ENCODE measurements at regions not wholly inside any gene's neighbourhood (a gene's known extent, or its start where the extent isn't known, plus 50 kb on each side); places are given as distances from the start of the nearest gene placed in this dataset.

DNA sequence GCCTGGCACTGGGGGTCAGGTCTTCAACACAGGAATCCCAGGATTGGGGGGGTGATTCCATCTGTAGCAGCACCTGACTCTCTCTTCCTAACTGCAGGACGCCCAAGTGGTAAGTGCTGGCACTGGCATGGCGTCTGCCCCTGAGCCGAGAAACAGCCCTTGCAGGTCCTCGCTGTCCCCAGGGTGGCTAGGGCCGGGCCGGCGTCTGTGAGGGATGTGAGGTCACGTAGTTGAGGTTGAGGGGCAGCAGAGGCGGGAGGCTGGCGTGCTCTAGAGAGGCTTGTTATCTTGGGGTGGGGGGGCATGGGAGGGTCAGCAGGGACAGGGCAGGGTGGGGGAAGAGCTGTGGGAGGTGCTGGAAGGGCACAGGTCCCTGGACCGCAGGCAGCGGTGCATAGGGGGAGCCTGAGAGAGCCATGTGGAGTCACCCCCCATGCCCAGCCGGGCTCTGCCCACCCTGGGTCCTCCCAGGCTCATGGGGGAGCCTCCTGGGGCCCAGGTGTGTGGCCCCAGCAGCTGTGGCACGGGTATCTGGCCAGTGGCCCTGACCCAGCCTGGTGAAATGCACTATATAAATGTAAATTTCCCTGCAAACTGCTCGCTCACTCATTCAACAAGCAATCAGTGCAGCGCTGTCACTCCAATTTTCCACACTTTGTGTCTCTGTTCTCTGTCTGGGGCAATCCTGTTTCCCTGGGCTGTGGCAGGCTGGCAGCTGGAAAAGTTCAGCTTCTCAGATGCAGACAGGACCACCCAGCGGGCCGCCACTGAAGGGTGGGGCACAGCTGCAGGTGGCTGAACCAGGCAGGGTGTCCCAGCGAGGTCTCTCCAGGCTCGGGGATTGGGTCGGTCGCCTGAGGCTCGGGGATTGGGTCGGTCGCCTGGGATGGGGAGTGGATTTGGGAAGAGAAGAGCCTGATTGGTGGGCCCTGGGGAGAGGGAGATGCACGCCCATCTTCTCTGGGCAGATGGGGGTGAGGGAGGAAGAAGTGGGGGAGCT, 102.2 kb upstream of the NKX1-1 start:
- no peak for DNase-seq

- peak; percentile 12 for DNase-seq
Measured at GRCh38 chr4:1506956-1507721, 100.9 kb upstream of the NKX1-1 start.

DNA sequence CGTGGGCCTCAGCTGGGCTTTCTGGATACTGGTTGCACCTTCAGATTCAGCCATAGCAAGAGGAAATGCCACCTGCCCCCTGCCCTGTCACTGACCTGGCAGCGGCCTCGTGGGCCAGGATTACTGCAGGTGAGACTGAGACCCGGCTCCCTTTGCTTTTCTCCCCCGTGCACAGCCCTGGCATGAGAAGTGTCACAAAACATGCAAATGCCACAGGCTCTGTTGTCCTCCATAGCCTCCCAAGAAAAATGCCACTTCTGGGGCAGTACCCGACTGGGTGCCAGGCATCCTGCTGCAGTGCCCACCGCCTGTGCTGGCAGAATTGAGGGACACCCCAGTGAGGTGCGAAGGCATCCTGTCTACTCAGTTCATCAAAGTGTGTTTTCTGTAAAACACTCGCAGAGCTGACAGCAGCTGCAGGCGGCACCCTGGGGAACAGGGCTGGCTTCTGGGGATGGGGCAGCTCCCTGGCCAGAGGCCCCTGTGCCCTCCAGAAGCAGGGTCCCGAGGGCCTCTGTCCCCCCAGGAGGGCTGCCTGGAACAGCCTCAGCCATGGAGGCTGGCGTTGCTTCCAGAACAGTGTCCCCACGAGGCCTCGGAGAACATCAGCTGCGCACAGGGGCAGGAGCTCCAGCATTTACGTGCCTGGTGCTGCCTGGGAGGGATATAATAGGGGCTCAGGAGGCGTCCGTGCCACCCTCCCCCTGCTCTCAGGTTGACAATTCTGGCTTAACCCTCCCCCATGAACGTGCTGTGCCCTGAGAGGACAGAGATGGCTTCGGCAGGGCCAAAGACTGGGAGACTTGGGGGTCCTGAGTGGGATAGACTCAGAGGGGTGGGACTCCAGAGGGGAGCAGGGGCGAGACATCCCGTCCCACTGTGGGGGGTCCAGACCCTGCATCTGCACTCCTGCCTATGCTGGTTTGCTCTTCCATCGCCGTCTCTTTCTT, 99.5 kb upstream of the NKX1-1 start:
- DNase-seq: peak; percentile 27

DNA sequence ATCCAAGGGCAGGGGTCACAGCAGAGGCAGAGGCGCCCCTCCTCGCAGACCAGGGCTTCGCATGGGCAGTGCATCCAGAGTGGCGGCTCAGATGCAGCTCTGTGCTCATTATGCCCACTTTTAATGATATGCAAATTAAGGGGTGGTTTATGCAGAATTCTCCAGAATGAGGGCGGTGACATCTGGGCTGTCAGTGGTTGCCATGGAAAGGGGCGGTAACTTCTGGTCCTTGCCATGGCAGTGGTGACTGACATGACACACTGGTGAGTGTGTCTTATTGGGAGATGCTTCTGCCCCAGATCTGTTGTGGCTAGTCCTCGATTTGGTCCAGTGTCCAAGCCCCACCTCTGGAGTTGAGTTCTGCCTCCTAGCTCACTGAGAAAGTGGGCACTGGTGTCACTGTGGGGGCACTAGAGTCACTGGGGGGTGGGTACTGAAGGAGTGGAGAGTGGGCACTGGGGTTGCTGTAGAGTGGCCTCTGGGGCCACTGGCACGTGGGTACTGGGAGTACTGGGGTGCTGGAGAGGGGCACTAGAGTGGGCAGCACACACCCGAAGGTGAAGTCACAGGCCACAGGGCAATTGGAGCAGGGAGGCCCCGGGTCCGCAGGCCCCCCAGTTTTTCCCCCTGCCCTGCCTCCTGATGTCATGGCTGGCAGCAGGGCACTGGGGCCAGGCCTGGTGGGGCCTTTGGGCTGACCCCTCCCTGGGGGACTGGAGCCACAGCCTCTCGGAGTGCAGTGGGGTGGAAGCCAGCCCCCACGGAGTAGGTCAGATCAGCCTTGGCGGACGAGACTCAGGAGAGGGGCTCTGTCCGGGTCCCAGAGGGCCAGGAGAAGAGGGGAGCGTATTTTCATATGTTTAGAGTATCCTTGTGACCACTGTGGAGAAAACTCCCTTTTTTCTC, 98.6 kb upstream of the NKX1-1 start:
- DNase-seq: no peak

- peak; percentile 34 for DNase-seq
Measured at GRCh38 chr4:1503583-1504471, 97.6 kb upstream of the NKX1-1 start.

GRCh38 chr4:1502976-1503375, 96.7 kb upstream of the NKX1-1 start:
- DNase-seq: peak; percentile 26

GRCh38 chr4:1502501-1502886, 96.3 kb upstream of the NKX1-1 start:
- no peak for DNase-seq

DNA sequence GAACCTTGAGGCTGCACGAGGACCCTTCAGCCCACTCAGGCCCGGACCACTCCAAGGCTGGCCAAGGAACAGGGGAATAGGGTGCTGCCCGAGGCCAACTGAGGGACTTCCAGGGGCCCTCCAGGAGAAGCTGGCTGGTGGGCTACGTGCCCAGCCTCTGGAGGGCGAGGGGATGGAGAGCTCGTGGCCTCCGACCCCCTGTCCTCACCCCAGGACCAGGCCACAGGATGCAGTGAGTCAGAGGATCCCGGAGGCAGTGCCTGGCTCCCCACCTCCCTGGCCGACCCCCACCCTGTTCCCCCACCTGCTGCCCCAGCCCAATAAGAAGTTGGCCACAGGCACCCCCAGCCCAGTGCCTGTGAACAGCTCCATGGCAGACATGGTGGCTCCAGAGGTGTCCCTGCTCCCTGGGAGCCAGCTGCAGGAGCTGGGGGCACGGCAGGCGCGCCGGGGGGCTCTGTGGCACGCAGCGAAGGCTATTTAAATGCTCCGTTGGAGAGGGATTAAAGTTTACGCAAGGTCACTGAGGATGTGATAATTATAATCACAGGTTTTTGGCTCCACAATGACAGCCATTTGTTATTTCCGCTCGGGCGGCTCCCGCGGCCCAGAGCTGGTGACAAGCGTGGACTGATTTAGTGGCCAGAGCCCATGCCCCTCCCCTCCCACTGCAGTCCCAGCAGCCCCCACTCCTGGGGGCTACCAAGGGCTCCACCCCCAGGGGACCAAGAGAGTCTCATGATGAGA, 95.7 kb upstream of the NKX1-1 start:
- DNase-seq: no peak

DNA sequence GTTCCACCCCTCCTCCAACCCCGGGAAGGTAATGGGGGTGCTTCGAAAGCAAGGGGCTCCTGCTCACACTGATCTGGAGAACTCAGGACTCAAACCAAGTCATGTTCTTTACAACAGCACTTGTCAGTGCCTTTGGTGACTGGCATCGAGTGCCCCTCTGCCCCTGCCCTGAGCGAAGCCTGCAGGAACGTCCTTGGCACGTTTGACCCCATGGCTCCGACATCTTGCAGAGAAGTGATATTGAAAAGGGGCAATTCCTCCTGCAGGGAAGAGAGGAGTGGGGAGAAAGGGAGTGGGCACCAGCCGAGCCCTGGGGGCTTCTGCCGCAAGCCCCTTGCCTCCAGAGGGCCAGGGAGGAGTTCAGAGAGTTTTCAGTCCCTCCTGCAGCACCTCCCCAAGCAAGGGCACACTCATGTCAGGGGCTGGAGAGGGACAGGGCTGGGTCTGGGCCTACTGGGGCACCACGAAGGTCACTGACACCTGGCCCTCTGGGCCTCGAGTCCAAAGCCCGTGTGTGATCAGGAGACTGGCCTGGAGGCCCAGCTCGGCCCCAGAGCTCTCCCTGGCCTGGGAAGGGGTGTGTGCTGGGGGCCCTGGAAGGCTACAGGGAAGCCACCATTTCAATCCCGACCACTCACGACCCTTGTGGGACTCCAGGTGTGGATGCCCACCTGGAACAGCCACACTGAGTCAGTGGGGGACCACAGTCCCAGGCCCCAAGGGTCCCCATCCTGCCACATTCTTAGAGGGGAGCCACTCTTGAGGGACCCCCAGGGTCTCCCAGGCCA, 94.9 kb upstream of the NKX1-1 start:
- no peak for DNase-seq

- no peak for DNase-seq
Measured at GRCh38 chr4:1500231-1500965, 94.2 kb upstream of the NKX1-1 start.

DNA sequence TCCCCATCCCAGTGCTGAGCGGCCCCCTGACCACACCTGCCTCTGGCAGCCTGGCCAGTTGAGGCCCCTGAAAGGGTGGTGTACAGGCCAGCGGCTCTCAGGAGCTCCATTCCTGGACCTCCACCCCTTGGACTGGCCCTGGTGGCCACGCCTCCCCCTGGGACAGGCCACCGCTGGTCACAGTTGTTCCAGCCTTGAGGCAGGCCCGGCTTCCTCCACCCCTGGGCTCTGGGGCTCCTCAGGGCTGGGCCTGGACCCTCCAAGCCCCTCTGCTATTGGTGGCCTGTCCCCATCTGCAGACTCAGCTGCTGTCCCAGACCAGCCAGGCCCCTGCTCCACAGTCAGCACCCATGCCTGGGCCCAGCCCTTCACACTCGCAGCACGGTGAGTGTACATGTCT, 93.2 kb upstream of the NKX1-1 start:
- no peak for DNase-seq

- DNase-seq: no peak
Measured at GRCh38 chr4:1497189-1497801, 91.1 kb upstream of the NKX1-1 start.

DNA sequence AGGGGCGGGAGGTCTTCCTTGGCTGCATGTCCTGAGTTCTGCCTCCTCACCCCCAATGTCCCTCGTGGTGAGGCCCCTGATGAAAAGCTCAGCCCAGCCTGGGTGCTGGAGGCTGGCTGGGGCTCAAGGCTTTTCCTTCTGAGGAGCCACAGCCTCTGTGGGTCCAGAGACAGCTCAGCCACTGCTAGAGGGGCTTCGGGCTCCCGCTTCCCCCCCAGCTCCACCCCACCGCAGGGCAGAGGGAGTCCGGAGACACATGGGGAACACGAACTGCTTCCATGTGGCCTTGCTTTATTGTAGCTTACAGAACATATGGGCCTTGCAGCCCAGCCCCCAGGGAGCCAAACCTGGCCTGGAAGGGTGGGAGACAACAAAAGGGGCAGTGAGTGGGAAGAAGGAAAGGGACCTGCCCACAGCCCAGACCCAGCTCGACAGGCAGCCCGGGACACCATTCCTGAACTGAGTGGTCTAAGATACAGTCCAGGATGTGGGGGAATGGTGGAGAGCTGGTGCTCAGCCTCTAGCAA, 89.9 kb upstream of the NKX1-1 start:
- no peak for DNase-seq

GRCh38 chr4:1495416-1496115, 89.3 kb upstream of the NKX1-1 start:
- DNase-seq: no peak

DNA sequence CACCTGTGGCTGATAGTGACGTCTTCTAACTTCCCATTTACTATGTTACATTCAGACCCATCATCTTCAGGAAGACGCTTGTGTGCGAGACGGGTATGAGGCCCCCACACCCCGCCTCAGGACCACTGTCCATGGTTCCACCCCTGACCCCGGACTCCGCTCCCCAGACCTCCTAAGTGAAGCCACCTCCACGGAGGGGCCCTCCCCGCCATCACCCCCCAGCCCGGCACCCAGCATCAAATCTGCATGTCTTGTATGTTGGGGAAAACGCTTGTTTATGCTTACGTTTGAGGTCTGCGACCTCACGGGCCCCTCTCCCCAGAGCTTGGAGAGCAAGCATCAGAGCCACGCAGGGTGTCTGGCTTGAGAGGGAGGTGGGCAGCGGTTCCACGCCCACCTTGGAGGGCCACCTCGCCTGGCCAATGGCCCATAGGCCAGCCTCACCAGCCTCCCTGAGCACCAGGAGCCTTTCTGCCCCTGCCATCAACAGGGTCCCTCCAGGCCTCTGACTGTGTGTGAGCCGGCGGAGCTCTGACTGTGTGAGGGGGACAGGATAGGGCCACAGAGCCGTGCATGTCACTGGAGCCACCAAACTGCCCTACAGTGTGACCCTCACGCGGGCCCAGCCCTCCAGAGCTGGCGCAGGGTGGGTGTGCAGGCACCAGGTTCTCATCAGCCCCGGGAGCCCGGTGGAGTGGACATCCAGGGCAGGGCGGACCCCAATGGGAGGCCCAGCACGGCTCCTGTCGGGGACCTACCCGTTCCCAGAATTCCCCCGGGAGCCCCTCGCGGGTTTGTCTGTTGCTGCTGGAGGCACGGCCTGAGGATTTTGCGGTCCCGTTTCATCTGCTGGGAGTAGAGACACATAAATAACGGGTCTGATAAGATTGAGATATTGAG, 88.4 kb upstream of the NKX1-1 start:
- DNase-seq: no peak

Measured in right forelimb (tissue), 1 donor.